NCI-H82 treated with DMSO at 0.1 percent for 48 hours (cell line): ENCODE measurements at regions not wholly inside any gene's neighbourhood (a gene's known extent, or its start where the extent isn't known, plus 50 kb on each side); places are given as distances from the start of the nearest gene placed in this dataset.
"Not testable (repeated sequence)": the region's sequence is repeated elsewhere in the genome, so short reads cannot be mapped to it uniquely, and the experiment has no call there.

Experiments used
- DNase-seq: peaks from one replicate; lab custom pipeline; 2025; ENCODE audit not compliant: unreplicated experiment; lab: John Stamatoyannopoulos, UW

DNA sequence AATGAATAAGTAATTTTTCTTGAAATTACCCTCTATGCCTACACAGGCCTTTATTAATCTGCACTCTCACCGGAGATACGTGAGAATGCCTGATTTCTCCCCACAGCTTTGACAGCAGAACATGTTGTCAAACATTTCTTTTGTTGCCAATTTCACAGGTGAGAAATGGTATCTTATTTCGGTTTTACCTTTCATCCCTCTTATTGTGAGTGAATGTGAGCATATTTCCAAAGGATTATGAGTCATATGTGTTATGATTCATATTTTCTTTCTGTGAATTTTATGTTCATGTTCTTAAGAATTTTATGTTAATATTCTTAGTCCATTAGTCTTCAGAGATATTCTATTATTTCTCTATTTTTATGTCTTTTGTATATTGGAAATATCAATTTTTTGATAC lies 965.1 kb downstream of the CCSER2 start:
- DNase-seq: no peak

DNA sequence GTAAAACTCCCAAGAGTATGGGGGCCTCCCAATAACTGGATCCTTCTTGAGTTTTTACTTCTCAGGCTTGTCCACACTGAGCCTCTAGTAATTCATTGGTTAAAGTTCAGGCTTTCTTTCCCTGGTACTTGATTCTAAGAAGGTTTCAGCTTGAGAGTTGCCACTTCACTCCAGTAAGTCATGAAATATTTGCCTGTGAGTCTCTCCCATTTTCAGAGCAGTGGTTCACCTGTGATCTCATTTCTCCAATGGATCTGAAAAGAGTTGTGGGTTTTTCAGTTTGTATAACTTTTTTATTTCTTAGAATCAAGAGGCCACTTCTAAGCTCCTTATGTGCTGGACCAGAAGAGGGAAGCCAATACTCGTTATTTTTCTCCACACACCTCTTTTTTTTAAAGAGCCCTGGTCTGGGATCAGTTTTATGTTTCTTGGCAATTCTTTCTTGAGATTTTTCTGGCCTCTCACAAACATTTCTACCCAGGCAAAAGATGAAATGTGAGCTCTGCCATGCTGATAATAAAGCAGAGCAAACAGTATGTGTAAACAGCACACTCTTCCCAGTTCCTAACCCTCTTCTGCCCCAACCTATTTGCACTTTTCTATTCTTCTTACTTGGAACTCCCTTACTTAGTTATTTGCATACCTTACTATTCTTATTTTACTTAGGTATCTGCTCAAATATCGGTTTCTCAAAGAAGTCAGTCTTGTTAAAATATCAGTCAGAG lies 983.4 kb downstream of the CCSER2 start:
- no peak for DNase-seq

DNA sequence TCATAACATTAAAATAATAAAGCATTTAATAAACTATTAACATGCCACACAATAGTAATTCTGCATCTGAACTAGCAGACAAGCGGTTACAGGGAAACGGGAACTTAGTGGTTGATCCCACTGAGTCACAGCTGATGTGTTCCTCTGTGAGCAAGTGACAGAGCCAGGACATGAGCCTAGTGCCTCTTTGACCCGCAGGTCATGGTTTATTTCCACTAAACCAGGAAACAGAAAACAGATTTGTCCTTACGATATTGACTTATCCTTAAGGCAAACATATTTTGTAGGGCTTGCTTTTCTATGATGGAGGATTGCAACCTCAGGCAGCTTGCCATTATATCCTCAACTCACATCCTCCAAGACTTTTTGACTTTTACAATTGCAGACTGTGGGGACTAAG lies 987.3 kb downstream of the CCSER2 start:
- no peak for DNase-seq

DNA sequence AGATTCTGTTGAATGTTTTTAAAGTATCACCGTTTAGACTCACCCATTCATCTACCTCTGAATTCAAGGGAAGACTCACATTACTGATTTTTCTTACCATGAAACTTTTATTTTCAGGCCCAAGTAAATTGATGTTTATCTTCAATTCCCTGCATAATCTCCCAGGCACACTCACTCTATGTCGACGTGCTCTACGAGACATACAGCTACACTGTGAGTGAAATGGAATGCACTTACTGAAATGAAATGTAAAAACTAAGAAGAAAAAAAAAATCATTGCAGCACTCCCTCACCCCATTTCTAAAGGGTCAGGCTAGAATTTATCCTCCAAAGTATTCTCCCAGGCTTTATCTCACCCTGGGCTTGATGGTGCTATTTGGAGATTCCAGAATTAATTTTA lies 987.9 kb downstream of the CCSER2 start:
- DNase-seq: no peak

DNA sequence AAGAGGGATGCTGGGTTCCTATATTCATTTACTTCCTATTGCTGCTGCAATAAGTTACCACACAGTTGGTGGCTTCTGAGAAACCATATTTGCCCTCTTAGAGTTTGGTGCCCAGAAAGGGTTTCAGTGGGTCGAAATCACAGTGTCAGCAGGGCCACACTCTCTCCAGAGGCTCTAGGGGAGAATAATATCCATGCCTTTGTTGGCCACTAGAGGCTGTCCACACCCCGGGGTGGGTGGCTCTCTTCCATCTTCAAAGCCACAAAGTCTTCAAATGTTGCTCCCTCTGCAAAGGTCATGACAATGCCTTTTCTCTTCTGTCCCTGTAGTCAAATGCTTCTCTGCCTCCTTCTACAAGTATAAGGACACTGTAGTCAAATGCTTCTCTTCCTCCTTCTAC lies 989.4 kb downstream of the CCSER2 start:
- DNase-seq: no peak

DNA sequence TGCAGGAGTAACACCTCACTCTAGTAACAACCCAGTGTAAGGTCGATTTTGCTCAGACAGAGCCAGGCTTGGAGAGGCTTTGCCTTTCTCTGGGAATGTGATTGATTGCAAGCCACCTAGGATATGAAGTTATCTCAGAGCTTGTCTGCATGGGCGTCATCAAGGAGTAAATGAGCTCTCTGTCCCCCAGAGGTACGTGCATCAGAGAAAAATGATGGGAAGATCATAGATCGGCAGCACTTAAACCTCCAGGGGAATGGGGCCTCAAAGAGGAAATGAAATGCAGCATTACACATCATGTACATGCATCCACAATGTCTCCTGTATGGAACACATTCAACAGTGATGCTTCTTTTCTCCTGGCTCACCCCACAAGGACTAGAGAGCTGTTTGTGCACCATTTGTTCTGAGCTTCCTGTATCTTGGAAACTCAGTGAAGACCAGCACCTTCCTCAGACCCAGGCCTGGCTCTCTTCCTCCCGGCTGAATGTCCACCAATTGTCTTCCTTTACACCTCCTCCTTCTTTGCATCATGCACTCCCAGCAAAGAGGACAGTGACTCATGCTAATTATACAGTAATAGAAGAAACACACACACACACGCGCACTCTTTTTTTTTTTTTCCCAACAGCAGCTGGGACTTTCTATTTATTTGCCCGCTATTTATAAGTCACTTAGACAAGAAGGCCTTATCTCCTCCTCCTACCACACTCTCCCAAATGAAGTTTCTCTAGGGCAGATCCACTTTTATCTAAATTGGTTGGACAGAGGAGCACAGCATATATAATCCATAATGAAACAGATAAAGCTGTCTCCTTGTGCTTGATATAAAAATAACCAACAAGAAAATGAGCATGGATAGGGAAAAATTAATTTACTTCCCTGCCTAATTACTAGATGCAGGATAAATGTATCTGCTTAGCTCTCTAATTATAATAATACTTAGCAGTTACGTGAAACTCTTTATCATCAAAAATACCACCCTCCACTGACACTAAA lies 990.7 kb downstream of the CCSER2 start:
- no peak for DNase-seq

DNA sequence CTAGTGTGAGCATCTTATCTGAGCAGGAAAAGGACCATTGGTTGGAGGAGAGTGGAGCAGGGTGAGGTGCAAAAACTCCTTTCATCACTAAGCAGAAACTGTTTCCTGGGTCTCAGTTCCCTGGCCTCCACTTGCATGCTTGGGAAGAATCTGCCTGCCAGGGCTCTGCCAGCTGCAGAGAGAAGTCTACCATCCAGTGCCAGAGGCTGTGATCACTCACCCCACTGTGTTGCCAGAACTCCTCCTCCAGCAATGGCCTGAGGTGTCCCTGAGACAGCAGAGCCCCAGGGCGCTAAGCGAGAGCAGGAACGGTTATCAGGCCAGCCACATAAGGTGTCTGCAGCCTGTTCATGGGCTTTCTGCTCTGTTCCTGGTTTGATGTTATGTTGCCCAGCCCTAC lies 991.4 kb downstream of the CCSER2 start:
- DNase-seq: no peak

DNA sequence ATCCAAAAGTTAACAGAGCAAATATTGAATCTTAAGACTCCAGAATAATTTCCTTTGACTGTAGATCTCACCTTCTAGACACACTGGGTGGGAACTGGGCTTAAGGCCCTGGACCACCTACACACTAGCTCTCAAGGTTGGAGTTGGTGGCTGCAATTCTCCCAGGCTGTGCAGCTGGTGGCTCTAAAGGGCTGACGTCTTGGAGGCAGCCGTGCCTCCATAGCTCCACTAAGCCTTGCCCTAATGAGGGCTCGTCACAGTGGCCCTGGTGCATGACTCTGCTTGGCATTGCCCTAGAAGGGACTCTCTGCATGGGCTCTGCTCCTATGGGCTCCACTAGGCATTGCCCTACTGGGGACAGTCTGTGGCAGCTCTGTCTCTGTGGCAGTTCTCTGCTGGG lies 1005.2 kb downstream of the CCSER2 start:
- DNase-seq: no peak

DNA sequence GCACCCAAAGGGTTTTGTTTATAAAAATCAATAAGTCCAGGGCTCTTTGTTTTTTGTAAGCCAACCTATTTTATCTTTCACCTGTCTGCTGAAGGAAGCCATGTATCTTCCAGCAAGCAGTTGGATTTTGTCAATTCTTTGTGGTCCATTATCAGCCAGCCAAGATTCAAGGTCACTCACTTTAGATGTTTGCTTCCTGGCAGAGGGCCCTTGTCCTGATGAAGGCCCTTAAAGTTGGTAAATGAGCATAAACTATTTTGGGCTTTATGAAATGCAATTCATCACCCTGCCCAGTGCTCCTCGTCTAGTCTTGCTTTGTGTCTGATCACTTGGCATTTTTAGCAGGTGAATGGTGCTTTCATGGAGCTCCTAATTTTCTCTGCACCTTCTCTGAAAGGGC lies 1004.2 kb downstream of the GRID1 start:
- no peak for DNase-seq

DNA sequence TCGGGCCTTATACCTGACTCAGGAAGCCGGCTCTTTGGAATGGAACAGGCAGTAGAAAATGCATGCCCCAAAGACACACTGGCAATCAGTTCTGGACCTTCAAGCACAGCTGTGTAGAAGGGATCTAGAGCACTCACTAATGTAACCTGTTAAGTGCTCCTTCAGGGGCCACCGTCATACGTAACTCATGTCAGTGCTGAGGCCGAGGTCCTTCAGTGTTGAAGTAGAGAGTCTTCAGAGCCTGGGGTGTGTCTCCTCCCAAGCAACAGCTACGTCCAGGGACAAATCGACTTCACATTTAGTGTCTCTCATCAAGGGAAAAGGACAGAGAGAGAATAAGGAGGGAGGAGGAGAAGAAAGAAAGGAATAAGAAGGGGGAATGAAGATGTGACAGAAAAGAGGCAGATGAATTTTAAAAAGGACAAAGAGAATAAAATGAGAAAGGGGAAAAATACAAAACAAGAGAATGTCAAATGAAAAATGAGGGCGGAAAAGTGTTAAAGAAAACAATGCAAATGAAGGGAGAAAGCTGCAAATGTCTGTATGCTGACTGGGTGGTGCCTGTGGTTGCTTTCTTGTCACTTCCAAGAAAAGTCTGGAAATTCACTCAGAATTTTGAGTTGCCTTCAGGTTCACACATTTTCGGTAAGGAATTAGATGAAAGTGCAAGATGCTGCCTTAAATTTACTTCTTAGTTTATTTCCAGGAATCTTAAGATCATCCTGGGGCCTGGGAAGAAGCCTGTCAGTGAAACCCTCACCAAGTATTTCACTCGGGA lies 989.4 kb downstream of the GRID1 start:
- no peak for DNase-seq

DNA sequence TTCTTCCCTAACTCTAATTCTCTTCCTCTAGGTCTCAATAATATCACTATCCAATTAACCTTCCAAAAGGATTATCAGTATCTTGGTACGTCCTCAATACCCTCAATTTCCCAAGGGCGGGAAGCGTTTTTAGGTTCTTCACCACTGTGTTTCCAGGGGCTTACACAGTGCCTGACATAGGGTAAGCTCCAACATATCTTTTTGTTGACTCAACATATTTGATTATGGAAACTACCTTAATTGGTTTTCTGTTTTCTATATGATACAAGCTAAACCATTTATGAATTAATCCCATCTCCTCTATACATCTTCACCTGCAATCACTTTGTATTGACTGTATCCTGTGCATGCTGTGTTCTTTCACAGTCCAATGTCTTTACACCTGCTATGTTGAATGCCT lies 987.3 kb downstream of the GRID1 start:
- no peak for DNase-seq

DNA sequence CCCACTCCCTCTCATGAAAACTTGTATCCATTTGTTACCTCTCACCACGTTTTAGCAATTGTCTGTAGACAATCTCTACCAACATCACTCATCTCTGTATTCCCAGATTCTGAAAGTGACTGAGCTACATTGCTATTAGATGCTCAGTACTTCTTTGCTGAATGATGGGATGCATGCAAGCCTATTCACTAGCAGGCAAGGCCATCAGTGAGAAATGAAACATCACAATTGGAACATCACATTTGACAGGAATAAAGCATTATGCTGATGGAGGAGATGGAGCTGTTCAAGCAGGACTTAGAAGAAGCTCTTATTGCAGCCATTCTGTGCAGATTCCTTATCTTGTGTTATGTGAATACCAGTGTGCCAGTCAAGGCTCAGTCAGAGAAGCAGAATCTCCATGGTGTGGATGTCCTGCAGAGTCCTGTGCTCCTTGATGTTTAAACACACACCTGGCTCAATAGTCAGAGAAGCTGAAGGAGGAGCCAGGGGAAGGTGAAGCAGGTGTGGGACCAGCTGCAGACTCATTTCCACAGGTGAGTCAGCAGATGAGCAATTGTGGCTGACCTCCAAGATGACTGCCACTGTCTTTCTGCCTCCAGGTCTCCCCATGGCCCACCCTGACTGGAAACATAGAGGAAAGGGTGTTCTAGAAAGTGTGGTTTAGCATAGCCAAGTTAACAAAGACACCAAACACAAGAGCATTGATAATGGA lies 965.5 kb downstream of the GRID1 start:
- DNase-seq: no peak

DNA sequence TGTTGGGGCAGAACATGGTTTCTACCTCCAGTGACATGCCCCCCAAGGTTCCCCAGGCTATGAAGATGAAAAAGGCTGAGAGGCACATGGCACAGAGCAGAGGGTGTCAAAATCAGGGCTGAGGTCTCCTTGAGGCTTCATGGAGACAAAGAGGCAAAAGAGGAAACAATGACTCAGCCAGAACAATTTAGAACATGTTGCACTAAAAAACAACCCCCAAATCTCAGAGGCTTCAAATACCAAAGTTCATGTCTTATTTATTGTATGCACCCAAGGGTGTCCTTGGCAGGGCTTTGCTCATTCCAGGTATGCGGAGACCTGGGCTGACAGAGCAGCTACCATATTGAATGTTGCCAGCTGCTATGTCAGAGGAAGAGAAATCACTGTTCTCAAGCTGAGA lies 964.1 kb downstream of the GRID1 start:
- no peak for DNase-seq

DNA sequence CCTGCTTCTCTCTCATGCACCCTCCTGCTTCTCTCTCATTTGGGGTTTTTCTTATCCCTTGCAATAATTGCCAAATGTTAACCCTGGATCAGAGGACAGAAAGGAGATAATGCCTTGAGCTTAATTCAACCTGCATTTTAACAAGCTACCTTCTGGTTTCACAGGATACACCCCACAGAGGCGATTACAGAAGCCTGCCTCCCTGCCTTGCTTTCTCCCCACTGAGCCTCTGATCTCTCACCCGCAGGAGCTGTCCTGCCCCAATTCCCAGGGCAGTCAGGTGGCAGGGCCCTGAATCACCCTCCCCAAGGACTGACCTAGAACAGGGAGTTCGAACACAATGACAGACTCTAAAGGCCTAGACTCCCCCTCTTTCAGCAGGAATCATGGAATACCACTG lies 959.5 kb downstream of the GRID1 start:
- DNase-seq: no peak

DNA sequence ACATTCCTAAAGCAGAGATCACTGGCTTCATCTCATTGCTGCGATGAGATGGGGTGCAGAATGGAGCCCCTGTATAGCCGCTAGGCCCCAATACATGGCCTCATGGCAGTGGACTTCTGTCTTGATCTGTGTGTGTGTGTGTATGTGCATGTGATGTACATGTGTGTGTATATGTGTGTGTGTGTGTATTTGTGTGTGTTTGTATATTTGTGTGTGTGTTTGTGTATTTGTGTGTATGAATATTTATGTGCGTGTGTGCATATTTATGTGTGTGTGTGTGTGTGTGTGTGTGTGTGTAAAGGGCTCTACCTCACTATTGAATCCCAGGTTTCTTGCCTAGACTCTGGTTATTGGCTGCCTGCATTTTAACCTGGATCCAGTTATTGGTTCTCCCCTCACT lies 958.2 kb downstream of the GRID1 start:
- no peak for DNase-seq

DNA sequence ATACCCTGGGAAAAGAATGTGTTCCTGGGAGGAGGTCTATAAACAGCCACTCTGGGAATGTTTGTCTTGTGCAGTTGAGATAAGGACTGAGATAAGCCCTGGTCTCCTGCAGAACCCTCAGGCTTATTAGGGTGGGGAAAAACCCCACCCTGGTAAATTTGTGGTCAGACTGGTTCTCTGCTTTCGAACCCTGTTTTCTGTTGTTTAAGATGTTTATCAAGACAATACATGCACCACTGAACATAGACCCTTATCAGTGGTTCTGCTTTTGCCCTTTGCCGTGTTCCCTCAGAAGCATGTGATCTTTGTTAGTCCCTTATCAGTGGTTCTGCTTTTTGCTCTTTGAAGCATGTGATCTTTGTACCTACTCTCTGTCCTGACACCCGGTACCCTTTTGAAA lies 956.0 kb downstream of the GRID1 start:
- not testable (repeated sequence) for DNase-seq

DNA sequence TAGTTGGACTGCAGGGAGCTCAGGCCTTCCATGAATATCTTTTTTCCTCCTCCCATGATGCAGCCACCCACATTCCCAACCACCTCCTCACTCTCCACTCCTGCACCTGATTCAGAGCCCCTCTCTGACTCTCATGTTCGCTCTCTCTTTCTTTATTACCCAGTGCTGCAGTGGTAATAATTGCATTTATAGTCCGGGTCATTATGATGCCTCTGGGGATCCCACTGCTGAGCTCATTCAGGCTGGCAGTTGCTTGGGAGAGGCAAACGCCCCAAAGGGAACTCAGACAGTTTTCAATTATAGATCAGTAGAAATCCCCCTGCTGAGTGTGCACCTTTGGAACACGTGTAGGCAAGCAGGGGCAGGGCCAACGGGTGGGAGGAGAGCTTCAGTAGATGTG lies 953.0 kb downstream of the GRID1 start:
- DNase-seq: no peak

DNA sequence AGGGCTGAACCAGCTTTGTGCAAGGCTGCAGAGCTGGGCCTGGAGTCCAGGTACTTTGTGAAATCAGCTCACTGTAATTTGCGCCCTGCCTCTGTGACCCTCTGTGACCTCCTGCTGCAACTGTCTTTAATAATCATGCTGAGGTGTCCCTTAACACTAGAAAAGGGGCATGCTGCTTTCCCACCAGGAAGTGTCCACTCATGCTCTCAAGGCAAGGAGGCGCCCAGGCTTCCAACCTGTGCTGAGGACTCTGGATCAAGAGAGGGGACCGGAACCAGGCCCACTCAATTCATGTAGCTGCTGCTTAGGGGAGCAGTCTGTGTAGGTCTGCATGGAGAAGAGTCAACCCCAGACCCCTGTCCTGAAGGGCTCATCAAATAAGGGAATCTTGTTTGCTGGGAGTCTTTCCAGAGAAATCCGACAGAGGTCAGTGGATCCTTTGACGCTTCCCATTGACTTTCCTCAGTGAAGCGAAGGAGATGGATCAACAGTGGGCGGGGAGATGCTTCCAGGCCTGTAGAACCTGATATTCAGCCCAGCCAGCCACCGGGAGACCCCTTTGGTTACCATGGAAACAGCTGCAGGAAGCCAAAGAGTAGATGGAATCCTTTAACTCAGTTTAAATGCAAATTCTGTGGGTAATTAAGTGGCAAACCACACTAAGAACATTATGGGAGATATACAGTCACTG lies 945.9 kb downstream of the GRID1 start:
- DNase-seq: no peak

DNA sequence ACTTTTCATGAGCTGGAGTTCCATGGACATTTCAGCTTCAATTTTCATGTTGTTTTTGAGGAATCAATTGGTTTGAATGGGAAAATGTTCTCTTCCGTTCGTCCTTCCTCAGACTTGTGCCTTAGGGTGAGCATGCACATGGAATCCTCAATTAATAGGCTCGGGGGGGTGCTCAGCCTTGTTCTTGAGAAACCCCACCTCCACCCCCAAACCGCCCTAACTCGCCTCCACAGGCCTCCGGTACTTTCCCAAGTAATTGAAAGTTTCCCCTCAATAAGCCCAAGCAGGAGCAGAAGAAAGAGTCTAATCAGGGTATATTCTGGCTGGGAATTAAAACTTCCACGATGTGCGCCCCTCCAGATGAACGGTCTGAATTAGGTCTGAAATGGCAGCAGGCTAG lies 945.2 kb downstream of the GRID1 start:
- no peak for DNase-seq

DNA sequence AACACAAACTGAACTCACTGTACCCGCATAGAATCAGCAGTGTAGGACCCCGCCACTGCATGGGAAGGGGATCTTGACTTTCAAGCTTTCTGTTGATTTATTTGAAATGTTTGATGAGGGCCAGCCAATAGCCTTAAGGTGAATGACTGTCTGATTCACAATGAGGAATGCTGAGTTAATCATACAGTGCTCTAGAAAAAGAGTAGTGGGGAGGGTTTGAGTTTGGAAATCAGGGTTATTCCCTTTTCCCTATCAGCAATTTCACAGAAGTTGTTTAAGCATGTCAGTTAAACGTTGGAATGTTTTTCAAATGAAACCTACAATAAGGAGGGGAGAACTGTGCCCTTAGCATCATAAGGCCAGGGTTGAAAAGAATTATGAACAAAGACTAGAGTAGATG lies 937.5 kb downstream of the GRID1 start:
- no peak for DNase-seq
